Suprapubic skin (tissue), 4 donors: ENCODE measurements at regions not wholly inside any gene's neighbourhood (a gene's known extent, or its start where the extent isn't known, plus 50 kb on each side); places are given as distances from the start of the nearest gene placed in this dataset.

ENCODE experiments used
- DNase-seq, 2 donors: peaks; one replicate each; pipeline ENCODE4 v3.0.0-alpha.2; 2019; ENCODE audit warnings: low spot score in 2 of 2
- H3K27ac ChIP-seq: fragments of 200-600 bp; sonication (generic); one replicate; pipeline ENCODE4 v1.5.1; 2019
- H3K27me3 ChIP-seq: fragments of 200-600 bp; sonication (generic); one replicate; pipeline ENCODE4 v1.5.1; 2019
- H3K36me3 ChIP-seq: fragments of 200-600 bp; sonication (generic); one replicate; pipeline ENCODE4 v1.5.1; 2019
- H3K4me1 ChIP-seq: fragments of 200-600 bp; sonication (generic); one replicate; pipeline ENCODE4 v1.5.1; 2019
- H3K4me3 ChIP-seq: fragments of 200-600 bp; sonication (generic); one replicate; pipeline ENCODE4 v1.5.1; 2019; ENCODE audit warnings: mild to moderate bottlenecking
- H3K9me3 ChIP-seq: fragments of 200-600 bp; sonication (generic); one replicate; pipeline ENCODE4 v1.5.1; 2019
- EP300 ChIP-seq: sonication (generic); formaldehyde crosslinking; IDR thresholded peaks from one replicate; pipeline ENCODE4 v1.6.1; 2017; ENCODE audit warnings: antibody characterized with exemption
- POLR2A ChIP-seq, 2 donors: fragments of 450-650 bp; IDR thresholded peaks; one replicate each; pipeline ENCODE4 v1.6.1; 2017; ENCODE audit warnings: antibody characterized with exemption in 2 of 2, mild to moderate bottlenecking in 2 of 2, moderate library complexity in 2 of 2
- POLR2AphosphoS5 ChIP-seq, 3 donors: sonication (generic); formaldehyde crosslinking; IDR thresholded peaks; one replicate each; pipeline ENCODE4 v1.6.1; 2017; ENCODE audit warnings: antibody characterized with exemption in 3 of 3
- WGBS: methylation state at CpG from one replicate; pipeline ENCODE4 v1.1.5; 2018; 5-methylcytosine and 5-hydroxymethylcytosine counted together
- TF ChIP-seq, protein P1 (sequence below), 2 donors: fragments of 200-600 bp in 1 of 2; fragments of 450-650 bp in 1 of 2; sonication (generic) in 1 of 2; IDR thresholded peaks; one replicate each; pipeline ENCODE4 v1.5.1; 2016 to 2019; ENCODE audit warnings: antibody characterized with exemption in 2 of 2, mild to moderate bottlenecking in 1 of 2, moderate library complexity in 1 of 2

DNA sequence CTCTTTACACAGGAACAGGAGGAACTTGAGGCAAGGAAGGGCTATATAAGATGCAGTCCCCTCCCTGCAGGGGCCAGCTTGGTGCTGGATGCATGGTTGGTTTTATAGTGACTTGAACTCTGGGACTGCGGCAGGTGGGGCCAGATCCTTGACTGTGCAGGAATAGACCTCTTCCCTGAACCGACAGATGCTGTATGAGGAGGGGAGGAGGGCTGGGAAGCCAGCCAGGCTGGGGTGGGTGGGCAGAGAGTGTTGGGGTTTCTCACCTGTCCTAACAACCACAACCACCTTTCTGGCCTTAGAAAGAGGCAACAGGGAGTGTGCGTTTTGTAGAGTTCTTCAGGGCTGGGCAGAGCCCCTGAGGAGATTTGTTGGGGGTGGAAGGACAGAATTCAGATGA, 798.1 kb downstream of the KCNJ18 start:
- WGBS: 57% methylated on average over 3 of the region's 3 CpGs
- peaks cover 7% of the 10 kb centered on the region for H3K9me3 ChIP-seq

DNA sequence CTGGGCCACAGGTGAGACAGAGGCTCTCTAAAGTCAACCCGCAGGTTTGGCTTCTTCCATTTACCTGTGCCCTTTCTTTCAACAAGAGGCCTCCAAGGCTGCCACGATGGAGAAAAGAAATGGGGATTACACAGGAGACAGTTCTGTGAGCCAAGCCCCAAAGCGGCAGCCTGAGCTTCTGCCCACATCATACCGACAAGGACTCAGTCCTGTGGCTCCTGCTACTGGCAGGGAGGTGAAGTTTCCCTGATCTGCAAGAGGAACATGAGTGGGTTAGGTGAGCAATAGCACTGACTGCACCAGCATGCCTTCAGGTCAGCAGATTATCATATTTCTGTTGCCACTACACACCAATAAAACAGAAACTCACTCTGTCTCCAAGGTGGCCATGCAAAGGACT, 800.0 kb downstream of the KCNJ18 start:
- Histone ChIP-seq H3K9me3 (peaks cover 4% of the 10 kb centered on the region), H3K27me3 (no peaks in the 10 kb centered on the region), H3K27ac (no peak overlapping the region), H3K4me3 (no peak overlapping the region), H3K4me1 (no peaks in the 10 kb centered on the region), H3K36me3 (no peaks in the 10 kb centered on the region)
- no peak for DNase-seq
- WGBS: 60% methylated on average over 3 of the region's 4 CpGs
- TF ChIP-seq POLR2A (IDR thresholded peaks at IDR 0.05) (no peak), POLR2AphosphoS5 (IDR thresholded peaks at IDR 0.05) (no peak), EP300 (no peak)
- TF ChIP-seq, protein P1, sequence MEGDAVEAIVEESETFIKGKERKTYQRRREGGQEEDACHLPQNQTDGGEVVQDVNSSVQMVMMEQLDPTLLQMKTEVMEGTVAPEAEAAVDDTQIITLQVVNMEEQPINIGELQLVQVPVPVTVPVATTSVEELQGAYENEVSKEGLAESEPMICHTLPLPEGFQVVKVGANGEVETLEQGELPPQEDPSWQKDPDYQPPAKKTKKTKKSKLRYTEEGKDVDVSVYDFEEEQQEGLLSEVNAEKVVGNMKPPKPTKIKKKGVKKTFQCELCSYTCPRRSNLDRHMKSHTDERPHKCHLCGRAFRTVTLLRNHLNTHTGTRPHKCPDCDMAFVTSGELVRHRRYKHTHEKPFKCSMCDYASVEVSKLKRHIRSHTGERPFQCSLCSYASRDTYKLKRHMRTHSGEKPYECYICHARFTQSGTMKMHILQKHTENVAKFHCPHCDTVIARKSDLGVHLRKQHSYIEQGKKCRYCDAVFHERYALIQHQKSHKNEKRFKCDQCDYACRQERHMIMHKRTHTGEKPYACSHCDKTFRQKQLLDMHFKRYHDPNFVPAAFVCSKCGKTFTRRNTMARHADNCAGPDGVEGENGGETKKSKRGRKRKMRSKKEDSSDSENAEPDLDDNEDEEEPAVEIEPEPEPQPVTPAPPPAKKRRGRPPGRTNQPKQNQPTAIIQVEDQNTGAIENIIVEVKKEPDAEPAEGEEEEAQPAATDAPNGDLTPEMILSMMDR (IDR thresholded peaks at IDR 0.05): no peak

More for the DNA sequence above, 798.1 kb downstream of the KCNJ18 start:
- no peaks in the 10 kb centered on the region for H3K27me3 ChIP-seq
- DNase-seq: no peak
- no peak overlapping the region for H3K4me3 ChIP-seq
- no peak overlapping the region for H3K27ac ChIP-seq
- TF ChIP-seq, protein P1 (IDR thresholded peaks at IDR 0.05): no peak
- TF ChIP-seq POLR2AphosphoS5 (IDR thresholded peaks at IDR 0.05) (no peak), EP300 (no peak), POLR2A (IDR thresholded peaks at IDR 0.05) (no peak)
- no peaks in the 10 kb centered on the region for H3K4me1 ChIP-seq
- no peaks in the 10 kb centered on the region for H3K36me3 ChIP-seq

DNA sequence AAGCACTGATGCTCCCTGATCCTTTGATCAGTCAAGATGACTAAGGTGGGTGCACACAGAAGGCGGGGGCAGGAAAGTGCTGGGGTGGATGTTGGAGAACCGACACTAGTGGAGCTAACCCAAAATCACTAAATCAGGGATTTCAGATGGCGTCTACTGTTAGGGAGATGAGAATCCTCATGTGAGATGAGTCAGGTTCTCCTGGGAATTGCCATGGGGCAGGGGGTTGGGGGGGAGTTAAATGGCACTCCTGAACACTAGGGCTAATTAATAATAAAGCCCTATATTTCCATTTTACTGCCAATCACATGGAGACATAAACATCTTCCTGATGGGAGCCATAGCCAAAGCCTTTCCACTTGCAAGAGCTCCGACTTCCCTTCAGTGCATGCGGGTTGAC, 804.1 kb downstream of the KCNJ18 start:
- Histone ChIP-seq H3K36me3 (no peaks in the 10 kb centered on the region), H3K4me3 (no peak overlapping the region), H3K27me3 (no peaks in the 10 kb centered on the region), H3K27ac (no peak overlapping the region), H3K4me1 (no peaks in the 10 kb centered on the region), H3K9me3 (no peaks in the 10 kb centered on the region)
- no peak for DNase-seq
- no peak for TF ChIP-seq EP300
- TF ChIP-seq POLR2A (IDR thresholded peaks at IDR 0.05): no peak
- TF ChIP-seq POLR2AphosphoS5 (IDR thresholded peaks at IDR 0.05): no peak
- TF ChIP-seq, protein P1 (IDR thresholded peaks at IDR 0.05): no peak
- 78% methylated on average over 5 of the region's 5 CpGs for WGBS

DNA sequence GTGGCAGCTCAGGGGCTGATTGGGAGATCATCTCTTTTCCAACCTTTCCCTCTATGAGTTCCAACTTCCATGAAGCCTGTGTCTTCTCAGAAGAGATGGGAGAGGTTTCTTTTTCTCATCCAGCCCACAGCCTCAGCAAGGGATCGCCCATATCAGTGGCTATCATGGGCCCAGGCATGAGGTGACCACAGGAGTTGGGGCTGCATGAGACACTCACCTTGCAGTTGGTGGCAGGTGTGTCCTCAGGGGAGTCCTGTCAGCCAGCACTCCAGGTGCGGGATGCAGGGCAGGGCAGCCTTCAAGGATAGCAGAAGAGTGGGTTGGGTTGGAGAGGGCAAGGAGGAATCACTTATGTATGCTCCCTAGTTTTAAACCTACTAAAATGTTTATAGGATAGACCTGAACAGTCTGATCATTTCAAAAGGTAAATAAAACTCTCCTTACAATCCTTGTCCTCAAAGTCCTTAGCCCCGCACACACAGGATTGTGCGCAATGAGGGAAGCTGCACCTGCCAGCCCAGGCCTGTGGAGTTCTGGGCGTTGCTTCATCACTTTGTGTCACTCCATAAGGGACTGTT, 811.1 kb downstream of the KCNJ18 start:
- H3K27ac ChIP-seq: no peak overlapping the region
- no peaks in the 10 kb centered on the region for H3K36me3 ChIP-seq
- no peak for TF ChIP-seq EP300
- TF ChIP-seq, protein P1 (IDR thresholded peaks at IDR 0.05): no peak
- no peak for TF ChIP-seq POLR2A (IDR thresholded peaks at IDR 0.05)
- no peak for TF ChIP-seq POLR2AphosphoS5 (IDR thresholded peaks at IDR 0.05)
- peaks cover 6% of the 10 kb centered on the region for H3K9me3 ChIP-seq
- H3K4me1 ChIP-seq: no peaks in the 10 kb centered on the region
- DNase-seq: no peak
- H3K27me3 ChIP-seq: no peaks in the 10 kb centered on the region
- 64% methylated on average over 5 of the region's 5 CpGs for WGBS
- H3K4me3 ChIP-seq: no peak overlapping the region

DNA sequence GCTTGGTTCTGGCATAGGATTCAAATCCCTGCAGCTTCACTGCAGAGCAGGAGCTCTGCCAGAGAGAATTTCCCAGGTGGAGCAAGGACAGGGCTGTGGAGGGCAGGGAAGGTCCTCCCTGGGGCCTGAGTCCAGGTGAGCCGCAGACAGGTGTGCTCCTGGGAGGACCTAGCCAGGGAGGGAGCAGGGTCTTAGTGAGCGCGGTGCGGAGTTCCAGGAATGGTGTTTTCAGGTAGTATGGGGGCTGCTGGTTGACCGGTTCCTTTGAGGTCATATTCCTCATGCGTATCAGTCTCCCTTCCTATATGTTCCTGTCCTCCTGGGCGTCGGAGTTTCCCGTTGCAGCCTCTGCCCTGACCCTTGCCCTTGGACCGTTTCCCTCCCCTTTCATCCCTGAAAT, 813.3 kb downstream of the KCNJ18 start:
- 87% methylated on average over 9 of the region's 10 CpGs for WGBS
- H3K27me3 ChIP-seq: no peaks in the 10 kb centered on the region
- no peak for DNase-seq

More for the DNA sequence above, 813.3 kb downstream of the KCNJ18 start:
- no peaks in the 10 kb centered on the region for H3K36me3 ChIP-seq
- H3K4me3 ChIP-seq: no peak overlapping the region
- no peaks in the 10 kb centered on the region for H3K4me1 ChIP-seq
- TF ChIP-seq POLR2A (IDR thresholded peaks at IDR 0.05) (no peak), EP300 (no peak), POLR2AphosphoS5 (IDR thresholded peaks at IDR 0.05) (no peak)
- TF ChIP-seq, protein P1 (IDR thresholded peaks at IDR 0.05): no peak
- H3K27ac ChIP-seq: no peak overlapping the region
- peaks cover 6% of the 10 kb centered on the region for H3K9me3 ChIP-seq
